ENCODE measurements at regions not wholly inside any gene's neighbourhood (a gene's known extent, or its start where the extent isn't known, plus 50 kb on each side); places are given as distances from the start of the nearest gene placed in this dataset.

DNA sequence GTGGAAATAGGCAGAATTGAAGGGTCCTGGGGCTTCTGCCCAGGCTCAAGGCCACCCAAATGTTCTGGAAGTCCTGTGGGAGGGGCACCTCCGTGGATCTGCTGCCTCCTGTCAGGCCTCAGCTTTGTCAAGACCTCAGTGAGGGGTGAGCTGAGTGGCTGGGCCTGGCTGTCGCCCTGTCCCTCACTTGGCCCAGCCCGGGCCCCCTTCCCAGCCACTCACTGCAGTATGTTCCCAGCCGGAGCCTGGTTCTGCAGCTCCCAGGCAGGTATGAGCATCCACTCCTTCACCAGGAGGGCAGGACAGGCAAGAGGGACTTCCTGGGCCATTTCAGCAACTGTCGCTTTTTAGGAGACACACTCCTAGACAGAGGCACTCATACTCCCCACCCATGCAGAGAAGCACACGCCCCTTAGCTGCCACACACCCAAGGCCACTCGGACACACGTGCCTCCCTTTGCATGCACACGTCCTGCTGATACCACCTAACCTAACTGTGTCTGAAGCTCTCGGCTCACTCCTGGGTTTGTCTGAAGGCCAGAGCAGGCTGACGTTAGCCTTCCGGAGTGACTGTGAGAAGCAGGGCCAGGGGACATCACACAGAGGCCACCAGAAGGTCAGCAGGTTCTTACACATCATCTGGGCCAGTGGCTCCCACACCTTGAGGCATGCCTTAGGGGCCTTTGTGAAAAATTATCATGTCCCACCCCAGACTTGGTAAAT is 72.2 kb upstream of the COL13A1 start:
- no peak overlapping the region for H3K4me3 Mint-ChIP-seq
- H3K4me1 Mint-ChIP-seq = peaks cover 4% of the 10 kb centered on the region in 2 donors
- H3K27ac Mint-ChIP-seq = no peak overlapping the region
- DNase-seq = no peak
- no peaks in the 10 kb centered on the region for H3K36me3 Mint-ChIP-seq
- H3K9me3 Mint-ChIP-seq = no peaks in the 10 kb centered on the region
- peaks cover 1 to 9% (median 1%) of the 10 kb centered on the region in 3 donors for H3K27me3 Mint-ChIP-seq (ENCODE audit: low read depth in 3 of 3)

DNA sequence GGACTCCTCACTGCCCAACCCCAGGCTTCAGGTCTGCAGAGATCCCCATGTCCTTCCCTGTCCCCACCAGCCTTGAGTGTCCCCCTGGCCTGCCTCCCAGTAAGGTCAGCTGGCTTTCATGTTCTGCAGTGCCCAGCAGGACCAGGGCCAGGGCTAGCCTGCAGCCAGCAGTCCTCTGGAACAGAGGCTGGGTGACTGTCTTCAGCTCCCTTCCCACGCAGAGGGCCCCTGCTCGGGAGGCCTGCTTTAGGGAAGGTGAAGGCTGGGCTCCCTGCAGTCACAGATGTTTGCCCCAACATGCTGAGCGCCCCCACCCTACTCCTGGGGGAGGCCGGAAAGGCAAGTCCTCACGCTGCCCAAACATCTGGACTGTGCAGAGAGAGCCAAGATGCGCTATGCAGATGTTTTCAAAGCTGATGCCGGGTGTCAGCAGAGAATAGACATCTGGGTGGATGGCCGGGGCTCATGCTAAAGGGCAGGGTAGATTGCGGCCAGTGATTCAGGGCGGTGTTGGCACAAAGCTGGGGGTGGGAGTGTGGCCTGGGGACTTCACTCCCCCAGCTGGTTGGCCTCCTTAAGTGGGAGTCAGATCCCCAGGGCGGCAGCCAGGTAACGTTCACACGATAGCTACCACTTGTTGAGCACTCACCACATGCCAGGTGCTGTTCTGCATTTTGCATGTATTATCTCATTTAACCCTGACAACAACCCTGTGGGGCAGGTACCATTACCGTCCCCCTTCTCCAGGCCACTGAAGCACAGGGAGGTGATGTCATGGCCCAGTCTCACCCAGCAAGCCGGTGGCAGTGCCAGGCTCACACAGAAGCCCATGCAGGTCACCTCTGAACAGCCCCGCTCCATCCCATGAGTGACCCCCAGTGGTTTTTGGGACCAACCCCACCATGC is 71.2 kb upstream of the COL13A1 start:
- Mint-ChIP-seq H3K36me3 (no peaks in the 10 kb centered on the region), H3K27me3 (ENCODE audit: low read depth in 3 of 3) (peaks cover 1 to 8% (median 1%) of the 10 kb centered on the region in 3 donors), H3K4me1 (peaks cover 9 to 10% of the 10 kb centered on the region in 2 donors), H3K27ac (no peak overlapping the region), H3K4me3 (no peak overlapping the region), H3K9me3 (no peaks in the 10 kb centered on the region)
- no peak for DNase-seq

DNA sequence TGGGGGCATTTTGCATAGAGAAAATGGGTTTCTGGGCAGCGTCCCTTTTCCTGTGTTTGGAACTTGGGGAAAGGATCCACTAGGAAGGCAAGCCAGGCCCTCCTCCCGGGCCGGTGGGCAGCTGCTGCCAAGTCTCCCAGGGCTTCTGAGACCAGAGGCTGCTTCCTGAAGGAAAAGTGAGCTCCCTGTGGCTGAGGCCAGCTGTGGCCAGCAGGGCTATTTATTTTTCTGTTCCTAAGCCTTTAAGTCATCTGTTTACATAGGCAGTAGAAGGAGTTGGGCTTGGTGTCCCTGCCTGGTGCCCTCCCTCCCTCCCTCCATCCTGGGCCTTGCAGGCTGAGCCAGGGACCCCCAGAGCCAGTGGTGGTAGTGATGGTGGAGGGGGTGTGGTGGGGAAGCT is 70.5 kb upstream of the COL13A1 start:
- Mint-ChIP-seq H3K27me3 (ENCODE audit: low read depth in 3 of 3) (peaks cover 0 to 8% (median 2%) of the 10 kb centered on the region in 3 donors), H3K4me3 (no peak overlapping the region), H3K9me3 (no peaks in the 10 kb centered on the region), H3K36me3 (no peaks in the 10 kb centered on the region), H3K27ac (no peak overlapping the region), H3K4me1 (peaks cover 9 to 10% of the 10 kb centered on the region in 2 donors)
- no peak for DNase-seq

DNA sequence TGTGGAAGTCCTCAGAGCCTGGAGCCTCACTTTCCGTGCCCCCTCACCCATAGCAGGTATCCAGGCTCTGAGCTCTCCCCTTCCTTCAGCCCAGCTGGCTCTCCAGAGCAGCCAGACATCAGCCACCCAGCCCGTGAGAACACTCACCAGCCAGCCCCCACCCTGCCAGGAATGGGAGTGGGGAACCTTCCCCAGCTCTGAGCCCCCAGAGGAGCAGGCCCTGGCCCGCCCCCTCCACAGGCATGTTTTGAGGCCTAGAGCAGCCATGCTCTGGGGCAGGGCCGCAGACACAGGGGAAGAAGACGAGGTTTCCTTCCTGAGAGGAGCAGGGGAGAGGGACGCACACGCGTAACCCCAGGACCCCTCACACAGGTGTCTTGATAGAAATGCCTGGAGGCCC is 70.0 kb upstream of the COL13A1 start:
- Mint-ChIP-seq H3K4me1 (peaks cover 9 to 10% of the 10 kb centered on the region in 2 donors), H3K27me3 (ENCODE audit: low read depth in 3 of 3) (peaks cover 0 to 5% (median 2%) of the 10 kb centered on the region in 3 donors), H3K9me3 (no peaks in the 10 kb centered on the region), H3K4me3 (no peak overlapping the region), H3K36me3 (no peaks in the 10 kb centered on the region), H3K27ac (peak overlapping the region in 1 of 6 donors; percentile 71)
- no peak for DNase-seq

GRCh38 chr10:69732147-69732825 is 69.4 kb upstream of the COL13A1 start:
- H3K4me1 Mint-ChIP-seq = peaks cover 9 to 10% of the 10 kb centered on the region in 2 donors
- no peaks in the 10 kb centered on the region for H3K36me3 Mint-ChIP-seq
- peaks cover 0 to 5% (median 2%) of the 10 kb centered on the region in 3 donors for H3K27me3 Mint-ChIP-seq (ENCODE audit: low read depth in 3 of 3)
- no peak for DNase-seq
- peak overlapping the region in 1 of 6 donors; percentile 71 for H3K27ac Mint-ChIP-seq
- H3K9me3 Mint-ChIP-seq = no peaks in the 10 kb centered on the region
- no peak overlapping the region for H3K4me3 Mint-ChIP-seq

DNA sequence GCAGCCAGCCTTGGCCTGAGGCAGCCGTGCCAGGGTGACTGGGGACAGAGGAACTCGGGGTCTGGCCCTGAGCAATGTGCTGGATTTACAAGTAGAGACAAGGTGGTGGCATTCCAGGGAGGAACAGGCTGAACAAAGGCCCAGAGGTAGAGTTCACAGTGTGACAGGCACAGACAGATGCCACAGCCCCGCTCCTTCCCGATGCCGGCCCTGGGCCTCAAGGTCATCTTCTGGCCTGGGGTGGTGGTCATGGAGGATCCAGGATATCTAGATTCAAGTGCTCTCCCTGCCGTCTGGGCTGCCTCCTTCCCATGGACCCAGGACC is 68.9 kb upstream of the COL13A1 start:
- Mint-ChIP-seq H3K27me3 (ENCODE audit: low read depth in 3 of 3) (peaks cover 0 to 5% (median 2%) of the 10 kb centered on the region in 3 donors), H3K36me3 (no peaks in the 10 kb centered on the region), H3K9me3 (no peaks in the 10 kb centered on the region), H3K4me1 (peaks cover 9 to 10% of the 10 kb centered on the region in 2 donors), H3K4me3 (no peak overlapping the region), H3K27ac (no peak overlapping the region)
- DNase-seq = no peak

DNA sequence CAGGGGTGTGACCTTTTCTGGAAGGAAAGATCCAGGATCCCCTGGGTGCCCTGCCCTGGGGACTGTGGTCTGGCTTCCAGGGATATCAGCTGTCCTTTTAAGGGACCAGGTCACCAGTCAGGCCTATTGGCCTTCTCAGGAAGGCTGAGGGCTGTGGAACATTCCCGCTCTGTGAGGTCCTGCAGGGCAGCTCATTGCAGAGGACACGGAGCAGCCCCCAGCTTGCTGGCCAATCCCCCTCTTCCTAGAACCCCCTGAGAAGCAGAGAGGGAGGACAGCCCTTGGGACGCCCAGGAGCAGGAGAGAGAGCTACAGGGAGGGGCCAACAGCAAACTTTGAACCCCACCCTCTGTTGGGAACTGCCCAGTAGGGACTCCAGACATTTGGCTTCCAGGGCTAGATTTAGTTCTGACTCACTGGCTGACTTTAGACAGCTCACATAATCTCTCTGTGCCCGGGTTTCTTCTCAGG is 67.9 kb upstream of the COL13A1 start:
- no peaks in the 10 kb centered on the region for H3K36me3 Mint-ChIP-seq
- peaks cover 0 to 2% (median 0%) of the 10 kb centered on the region in 3 donors for H3K27me3 Mint-ChIP-seq (ENCODE audit: low read depth in 3 of 3)

GRCh38 chr10:69734416-69734796 is 67.3 kb upstream of the COL13A1 start:
- Mint-ChIP-seq H3K4me3 (no peak overlapping the region), H3K36me3 (no peaks in the 10 kb centered on the region), H3K4me1 (peaks cover 9 to 10% of the 10 kb centered on the region in 2 donors), H3K27me3 (ENCODE audit: low read depth in 3 of 3) (peaks cover 0 to 2% (median 1%) of the 10 kb centered on the region in 3 donors), H3K27ac (no peak overlapping the region), H3K9me3 (no peaks in the 10 kb centered on the region)
- DNase-seq = no peak

More for the DNA sequence above, 67.9 kb upstream of the COL13A1 start:
- H3K4me3 Mint-ChIP-seq = no peak overlapping the region
- no peaks in the 10 kb centered on the region for H3K9me3 Mint-ChIP-seq
- H3K4me1 Mint-ChIP-seq = peaks cover 9 to 10% of the 10 kb centered on the region in 2 donors
- no peak for DNase-seq
- H3K27ac Mint-ChIP-seq = no peak overlapping the region

GRCh38 chr10:69734797-69735468 is 66.8 kb upstream of the COL13A1 start:
- Mint-ChIP-seq H3K27ac (no peak overlapping the region), H3K36me3 (no peaks in the 10 kb centered on the region), H3K9me3 (no peaks in the 10 kb centered on the region), H3K4me3 (no peak overlapping the region), H3K4me1 (peaks cover 9 to 10% of the 10 kb centered on the region in 2 donors), H3K27me3 (ENCODE audit: low read depth in 3 of 3) (peaks cover 0 to 2% (median 1%) of the 10 kb centered on the region in 3 donors)
- DNase-seq = no peak

GRCh38 chr10:69736886-69737641 is 64.6 kb upstream of the COL13A1 start:
- Mint-ChIP-seq H3K4me1 (peaks cover 9 to 10% of the 10 kb centered on the region in 2 donors), H3K27ac (no peak overlapping the region), H3K9me3 (no peaks in the 10 kb centered on the region), H3K4me3 (no peak overlapping the region), H3K27me3 (ENCODE audit: low read depth in 3 of 3) (peaks cover 0 to 4% (median 2%) of the 10 kb centered on the region in 3 donors), H3K36me3 (no peaks in the 10 kb centered on the region)
- no peak for DNase-seq

GRCh38 chr10:69738071-69738470 is 63.6 kb upstream of the COL13A1 start:
- no peaks in the 10 kb centered on the region for H3K36me3 Mint-ChIP-seq
- DNase-seq = no peak
- peaks cover 0 to 5% (median 2%) of the 10 kb centered on the region in 3 donors for H3K27me3 Mint-ChIP-seq (ENCODE audit: low read depth in 3 of 3)
- H3K4me1 Mint-ChIP-seq = peaks cover 9 to 10% of the 10 kb centered on the region in 2 donors
- H3K4me3 Mint-ChIP-seq = no peak overlapping the region
- no peaks in the 10 kb centered on the region for H3K9me3 Mint-ChIP-seq
- no peak overlapping the region for H3K27ac Mint-ChIP-seq

DNA sequence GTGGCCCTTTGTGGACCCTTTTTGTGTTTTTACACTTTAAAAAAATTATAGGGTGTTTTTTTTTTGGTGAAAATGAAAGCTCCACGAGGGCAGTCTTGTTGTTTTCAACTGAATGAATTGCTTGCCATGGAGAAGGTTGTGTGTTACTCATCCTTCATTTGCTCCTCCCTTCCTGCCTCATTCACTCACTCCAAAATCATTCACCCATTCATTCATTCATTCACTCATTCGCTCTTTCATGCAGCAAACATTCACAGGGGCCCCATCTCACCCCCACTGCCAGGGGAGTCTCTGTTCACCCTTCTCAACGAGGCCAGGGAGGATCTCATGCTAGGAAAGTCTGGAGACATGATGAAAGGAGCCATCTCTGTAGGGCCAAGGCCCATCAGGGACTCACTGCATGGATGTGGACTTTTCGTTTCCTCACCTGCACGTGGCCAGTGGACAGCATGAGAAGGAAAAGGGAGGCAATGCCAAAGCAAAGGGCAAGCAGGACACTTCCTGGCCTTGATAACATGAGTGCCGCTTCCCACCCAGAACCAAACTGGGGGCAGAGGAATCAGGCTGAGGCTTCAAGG is 62.8 kb upstream of the COL13A1 start:
- Mint-ChIP-seq H3K4me1 (peaks cover 9 to 10% of the 10 kb centered on the region in 2 donors), H3K27me3 (ENCODE audit: low read depth in 3 of 3) (peaks cover 0 to 6% (median 2%) of the 10 kb centered on the region in 3 donors), H3K27ac (no peak overlapping the region), H3K36me3 (no peaks in the 10 kb centered on the region), H3K9me3 (no peaks in the 10 kb centered on the region), H3K4me3 (no peak overlapping the region)
- DNase-seq = no peak
